H1 (cell line): ENCODE measurements at regions not wholly inside any gene's neighbourhood (a gene's known extent, or its start where the extent isn't known, plus 50 kb on each side); places are given as distances from the start of the nearest gene placed in this dataset.

Experiments
- CTCF ChIA-PET: fragments of 300-600 bp; sonication (Branson Sonifier 250); formaldehyde crosslinking; loops from one replicate; lab custom pipeline; 2021; ENCODE audit not compliant: partially characterized antibody; lab: Charles Lee
- POLR2A ChIA-PET: fragments of 300-600 bp; sonication (Branson Sonifier 250); formaldehyde crosslinking; loops from one replicate; lab custom pipeline; 2021; ENCODE audit warnings: inconsistent platforms; ENCODE audit not compliant: partially characterized antibody; lab: Charles Lee
- DNase-seq, 2 experiments: peaks; one replicate each; pipeline versions ENCODE4 v3.0.0 to v3.0.0-alpha.2; 2010 to 2022; ENCODE audit warnings: low spot score in 2 of 2, low read depth in 1 of 2, mixed read lengths in 1 of 2
- FAIRE-seq: peaks from 2 replicates; lab custom pipeline; 2011; peaks lifted over from hg19 to GRCh38; lab: Jason Lieb, UNC
- H2AFZ ChIP-seq: 2 replicates; pipeline ENCODE4 v1.8.1; 2012; ENCODE audit warnings: low read length, inconsistent platforms
- H2AK5ac ChIP-seq: 2 replicates; pipeline ENCODE4 v1.6.1; 2013; ENCODE audit warnings: low read depth, low read length
- H2BK120ac ChIP-seq: replicated peaks from 2 replicates; pipeline ENCODE3; 2013; ENCODE audit warnings: low read depth, low read length, inconsistent platforms
- H2BK12ac ChIP-seq: 2 replicates; pipeline ENCODE4 v1.6.1; 2013; ENCODE audit warnings: low read depth, low read length
- H2BK15ac ChIP-seq: 2 replicates; pipeline ENCODE4 v1.6.1; 2013; ENCODE audit warnings: low read length
- H2BK20ac ChIP-seq: 2 replicates; pipeline ENCODE4 v1.6.1; 2013; ENCODE audit warnings: low read length
- H2BK5ac ChIP-seq: 2 replicates; pipeline ENCODE4 v1.6.1; 2013; ENCODE audit warnings: low read depth, low read length
- H3K14ac ChIP-seq: 2 replicates; pipeline ENCODE4 v1.6.1; 2013; ENCODE audit warnings: inconsistent platforms; ENCODE audit not compliant: insufficient read length
- H3K18ac ChIP-seq: 2 replicates; pipeline ENCODE4 v1.6.1; 2013; ENCODE audit warnings: low read length; ENCODE audit errors: extremely low read depth
- H3K23ac ChIP-seq: 2 replicates; pipeline ENCODE4 v1.6.1; 2013; ENCODE audit warnings: inconsistent platforms; ENCODE audit not compliant: insufficient read length
- H3K23me2 ChIP-seq: 2 replicates; pipeline ENCODE4 v1.6.1; 2013; ENCODE audit warnings: low read depth, low read length
- H3K27ac ChIP-seq: 2 replicates; pipeline ENCODE4 v1.6.1; 2011; ENCODE audit warnings: low read depth, low read length, inconsistent platforms
- H3K27me3 ChIP-seq, 4 experiments: replicated peaks in 1 of 4; 1 replicate in 1 of 4; 2 replicates in 3 of 4; pipeline versions ENCODE4 v1.6.1 to v1.8.1; 2011 to 2013; ENCODE audit warnings: low read length in 3 of 4, mild to moderate bottlenecking in 3 of 4, inconsistent platforms in 2 of 4, mixed read lengths in 2 of 4, moderate library complexity in 1 of 4; ENCODE audit not compliant: control insufficient read depth in 3 of 4, insufficient read depth in 3 of 4; ENCODE audit errors: extremely low read depth in 1 of 4
- H3K36me3 ChIP-seq, 4 experiments: 2 replicates each; pipeline versions ENCODE4 v1.6.1 to v1.8.1; 2011 to 2013; ENCODE audit warnings: mild to moderate bottlenecking in 4 of 4, low read length in 3 of 4, moderate library complexity in 2 of 4, control low read depth in 1 of 4, inconsistent platforms in 1 of 4; ENCODE audit not compliant: insufficient read depth in 4 of 4, control insufficient read depth in 2 of 4
- H3K4ac ChIP-seq: replicated peaks from 2 replicates; pipeline ENCODE3; 2013; ENCODE audit warnings: low read length, low read depth, mixed read lengths, inconsistent platforms; ENCODE audit not compliant: insufficient read length
- H3K4me1 ChIP-seq, 4 experiments: replicated peaks in 1 of 4; 1 replicate in 1 of 4; 2 replicates in 3 of 4; pipeline versions ENCODE4 v1.6.1 to v1.8.1; 2011 to 2013; ENCODE audit warnings: low read length in 3 of 4, inconsistent platforms in 2 of 4, mixed read lengths in 1 of 4; ENCODE audit not compliant: insufficient read depth in 4 of 4, control insufficient read depth in 3 of 4
- H3K4me2 ChIP-seq, 2 experiments: 2 replicates each; pipeline versions ENCODE4 v1.6.1 to v1.8.1; 2011 to 2013; ENCODE audit warnings: low read depth in 2 of 2, low read length in 2 of 2, control low read depth in 1 of 2, inconsistent platforms in 1 of 2, mild to moderate bottlenecking in 1 of 2; ENCODE audit not compliant: insufficient read depth in 1 of 2
- H3K4me3 ChIP-seq, 4 experiments: fragments of 200-600, 300-600 bp in 1 of 4; sonication (generic), shearing (Covaris generic), sonication (Bioruptor Twin) in 1 of 4; 2 replicates each; pipeline versions ENCODE4 v1.5.1 to v1.8.1; 2011 to 2016; ENCODE audit warnings: low read length in 4 of 4, low read depth in 3 of 4, control low read depth in 2 of 4, inconsistent platforms in 2 of 4, mild to moderate bottlenecking in 2 of 4, mixed read lengths in 1 of 4, moderate library complexity in 1 of 4; ENCODE audit not compliant: insufficient read depth in 2 of 4; ENCODE audit errors: extremely low read depth in 1 of 4
- H3K56ac ChIP-seq: replicated peaks from 2 replicates; pipeline ENCODE3; 2013; ENCODE audit warnings: low read depth, mild to moderate bottlenecking, mixed read lengths, low read length, inconsistent platforms; ENCODE audit not compliant: insufficient read length
- H3K79me1 ChIP-seq: 2 replicates; pipeline ENCODE4 v1.6.1; 2013; ENCODE audit warnings: low read depth, low read length, control low read depth
- H3K79me2 ChIP-seq, 2 experiments: 2 replicates each; pipeline versions ENCODE4 v1.6.1 to v1.8.1; 2012 to 2013; ENCODE audit warnings: low read length in 2 of 2, mild to moderate bottlenecking in 2 of 2, inconsistent platforms in 1 of 2; ENCODE audit not compliant: insufficient read depth in 2 of 2, control insufficient read depth in 1 of 2
- H3K9ac ChIP-seq, 4 experiments: replicated peaks in 1 of 4; 1 replicate in 1 of 4; 2 replicates in 3 of 4; pipeline versions ENCODE4 v1.6.1 to v1.8.1; 2011 to 2013; ENCODE audit warnings: low read depth in 3 of 4, low read length in 3 of 4, control low read depth in 2 of 4, mild to moderate bottlenecking in 2 of 4, moderate library complexity in 2 of 4, inconsistent platforms in 1 of 4; ENCODE audit errors: extremely low read depth in 1 of 4
- H3K9me3 ChIP-seq, 2 experiments: 2 replicates each; pipeline versions ENCODE4 v1.6.1 to v1.8.1; 2012 to 2013; ENCODE audit warnings: mild to moderate bottlenecking in 2 of 2, moderate library complexity in 2 of 2, control low read depth in 1 of 2, inconsistent platforms in 1 of 2, low read depth in 1 of 2, low read length in 1 of 2, mixed read lengths in 1 of 2; ENCODE audit not compliant: insufficient read depth in 2 of 2
- H4K20me1 ChIP-seq, 2 experiments: replicated peaks in 1 of 2; 2 replicates each; pipeline versions ENCODE3 to v1.8.1; 2011 to 2013; ENCODE audit warnings: inconsistent platforms in 2 of 2, low read length in 2 of 2, mild to moderate bottlenecking in 1 of 2; ENCODE audit not compliant: insufficient read depth in 2 of 2, control insufficient read depth in 1 of 2
- H4K5ac ChIP-seq: 2 replicates; pipeline ENCODE4 v1.6.1; 2013; ENCODE audit warnings: low read length, low read depth, mixed read lengths, inconsistent platforms; ENCODE audit not compliant: insufficient read length
- H4K8ac ChIP-seq: 2 replicates; pipeline ENCODE4 v1.8.0; 2013; ENCODE audit warnings: mild to moderate bottlenecking, moderate library complexity, low read length, inconsistent platforms; ENCODE audit not compliant: insufficient read depth; ENCODE audit errors: extremely low read depth
- H4K91ac ChIP-seq: replicated peaks from 2 replicates; pipeline ENCODE3; 2013; ENCODE audit warnings: low read length, mixed read lengths, inconsistent platforms; ENCODE audit not compliant: insufficient read length
- KDM1A ChIP-seq: fragments of 200-600, 300-600 bp; sonication (generic); IDR thresholded peaks from 2 replicates; pipeline ENCODE4 v1.7.1; 2016; ENCODE audit warnings: mild to moderate bottlenecking, low read length, borderline replicate concordance
- KDM4A ChIP-seq: IDR thresholded peaks from one replicate; pipeline ENCODE4 v1.7.1; 2012; ENCODE audit warnings: low read depth, mild to moderate bottlenecking, moderate library complexity, low read length, inconsistent platforms; ENCODE audit not compliant: severe bottlenecking
- RNF2 ChIP-seq: fragments of 200-900, 300-1000 bp; sonication (generic); IDR thresholded peaks from 2 replicates; pipeline ENCODE4 v1.7.1; 2016; ENCODE audit warnings: borderline replicate concordance, low read depth, mild to moderate bottlenecking, antibody characterized with exemption, low read length; ENCODE audit not compliant: poor library complexity, severe bottlenecking; ENCODE audit errors: missing control alignments
- SIN3A ChIP-seq, 2 experiments: IDR thresholded peaks in 1 of 2; conservative IDR thresholded peaks in 1 of 2; 2 replicates each; pipeline ENCODE4 v1.6.1; 2011 to 2012; ENCODE audit warnings: low read length in 2 of 2, improper control_type of control experiment in 1 of 2, low read depth in 1 of 2, mild to moderate bottlenecking in 1 of 2
- TCF12 ChIP-seq: IDR thresholded peaks from 2 replicates; pipeline ENCODE4 v1.6.1; 2011; ENCODE audit warnings: low read depth, mild to moderate bottlenecking, low read length
- WGBS, 2 experiments: shearing (Covaris generic) in 1 of 2; methylation state at CpG; one replicate each; pipeline versions ENCODE4 v1.1.6 to v1.1.7; 2013 to 2015; ENCODE audit warnings: low lambda C conversion rate in 2 of 2, mixed read lengths in 2 of 2, inconsistent platforms in 1 of 2, low coverage in 1 of 2, missing lambda C conversion rate in 1 of 2; ENCODE audit not compliant: insufficient replicate concordance in 2 of 2, insufficient coverage in 1 of 2, insufficient read length in 1 of 2; ENCODE audit errors: extremely low coverage in 1 of 2, missing lambda C conversion rate in 1 of 2; 5-methylcytosine and 5-hydroxymethylcytosine counted together
- TF ChIP-seq, protein P1 (sequence below): IDR thresholded peaks from 2 replicates; pipeline ENCODE4 v1.6.1; 2011; ENCODE audit warnings: low read depth, mild to moderate bottlenecking, low read length; ENCODE audit not compliant: insufficient read depth

- 97% methylated on average over 6 of the region's 7 CpGs; no CpG with 5 or more reads in 1 of the 2 experiments for WGBS, 2 experiments
- FAIRE-seq (no peak), DNase-seq (no peak)
These were observed 270.8 kb downstream of the CBLN1 start for GRCh38 chr16:49010879-49011278.

More at GRCh38 chr16:49010879-49011278, 270.8 kb downstream of the CBLN1 start:
- Histone ChIP-seq H3K79me2 (no peaks in the 10 kb centered on the region), H4K91ac (no peak overlapping the region), H3K4me2 (no peak overlapping the region), H3K56ac (no peak overlapping the region), H3K18ac (no peak overlapping the region), H3K9me3 (no peaks in the 10 kb centered on the region), H4K8ac (no peak overlapping the region), H3K4me3 (no peak overlapping the region), H3K4ac (no peak overlapping the region), H4K5ac (no peak overlapping the region), H2AFZ (no peak overlapping the region), H3K4me1 (peaks cover 0 to 12% (median 4%) of the 10 kb centered on the region in 4 experiments; a peak in 3 of 7 replicates), H2BK5ac (no peak overlapping the region), H2BK120ac (no peak overlapping the region), H3K27me3 (peaks cover 0 to 2% (median 0%) of the 10 kb centered on the region in 4 experiments; a peak in 1 of 7 replicates), H4K20me1 (peaks cover 0 to 2% of the 10 kb centered on the region in 2 experiments), H2AK5ac (no peak overlapping the region), H3K27ac (no peak overlapping the region), H2BK15ac (no peak overlapping the region), H3K23ac (no peak overlapping the region), H2BK12ac (no peak overlapping the region), H3K79me1 (no peaks in the 10 kb centered on the region), H3K23me2 (peaks cover 3% of the 10 kb centered on the region; the same call in 1 of the 2 replicates), H3K9ac (no peak overlapping the region), H3K36me3 (no peaks in the 10 kb centered on the region), H2BK20ac (no peak overlapping the region), H3K14ac (no peak overlapping the region)
- CTCF ChIA-PET, result interaction anchor here (1.8 kb wide), 1 partner anchor 11 kb away, joined by 5 read pairs; no protein-coding TSS in a partner anchor
- POLR2A ChIA-PET, result interaction anchor here (1.2 kb wide), 1 partner anchor 8 kb away, joined by 3 read pairs; no protein-coding TSS in a partner anchor
- TF ChIP-seq KDM1A, result no peak
- TF ChIP-seq SIN3A (conservative IDR thresholded peaks at IDR 0.05 in 1 of 2, IDR thresholded peaks at IDR 0.05 in 1 of 2; ENCODE audit: low read depth in 1 of 2, low read length in 2 of 2), result no peak
- TF ChIP-seq, protein P1, sequence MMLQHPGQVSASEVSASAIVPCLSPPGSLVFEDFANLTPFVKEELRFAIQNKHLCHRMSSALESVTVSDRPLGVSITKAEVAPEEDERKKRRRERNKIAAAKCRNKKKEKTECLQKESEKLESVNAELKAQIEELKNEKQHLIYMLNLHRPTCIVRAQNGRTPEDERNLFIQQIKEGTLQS, result no peak
- no peak for TF ChIP-seq KDM4A
- no peak for TF ChIP-seq RNF2
- no peak for TF ChIP-seq TCF12
